ENCODE measurements at regions not wholly inside any gene's neighbourhood (a gene's known extent, or its start where the extent isn't known, plus 50 kb on each side); places are given as distances from the start of the nearest gene placed in this dataset.

GRCh38 chr10:55500931-55501559 is 700.0 kb upstream of the PCDH15 start:
- ATAC-seq (ENCODE audit: low FRiP score), result no peak
- TF ChIP-seq CTCF (IDR thresholded peaks at IDR 0.05), result no peak
- DNase-seq (ENCODE audit: low spot score), result no peak

- no peak for TF ChIP-seq CTCF (IDR thresholded peaks at IDR 0.05)
- DNase-seq (ENCODE audit: low spot score) (no peak), ATAC-seq (ENCODE audit: low FRiP score) (no peak)
Observed at GRCh38 chr10:55497893-55498499, 697.0 kb upstream of the PCDH15 start.

- DNase-seq (ENCODE audit: low spot score), result no peak
- no peak for TF ChIP-seq CTCF (IDR thresholded peaks at IDR 0.05)
- ATAC-seq (ENCODE audit: low FRiP score), result no peak
Observed at GRCh38 chr10:55495555-55495954, 694.5 kb upstream of the PCDH15 start.

GRCh38 chr10:55491712-55492111 is 690.7 kb upstream of the PCDH15 start:
- ATAC-seq (ENCODE audit: low FRiP score) (no peak), DNase-seq (ENCODE audit: low spot score) (no peak)
- TF ChIP-seq CTCF (IDR thresholded peaks at IDR 0.05), result no peak

GRCh38 chr10:55485827-55486226 is 684.8 kb upstream of the PCDH15 start:
- no peak for TF ChIP-seq CTCF (IDR thresholded peaks at IDR 0.05)
- ATAC-seq (ENCODE audit: low FRiP score) (no peak), DNase-seq (ENCODE audit: low spot score) (no peak)

- DNase-seq (ENCODE audit: low spot score), result no peak
- TF ChIP-seq CTCF (IDR thresholded peaks at IDR 0.05), result no peak
- no peak for ATAC-seq (ENCODE audit: low FRiP score)
Observed at GRCh38 chr10:55476129-55476528, 675.1 kb upstream of the PCDH15 start.

- no peak for TF ChIP-seq CTCF (IDR thresholded peaks at IDR 0.05)
- DNase-seq (ENCODE audit: low spot score) (no peak), ATAC-seq (ENCODE audit: low FRiP score) (no peak)
Observed at GRCh38 chr10:55474258-55474657, 673.2 kb upstream of the PCDH15 start.

Data from omental fat pad (tissue), 3 donors.